CD14-positive monocyte (primary cell): ENCODE measurements at regions not wholly inside any gene's neighbourhood (a gene's known extent, or its start where the extent isn't known, plus 50 kb on each side); places are given as distances from the start of the nearest gene placed in this dataset.

ENCODE experiments used
- DNase-seq, 3 donors: peaks; one replicate each; pipeline ENCODE4 v3.0.0-alpha.2; 2011 to 2022
- H2AFZ ChIP-seq: 2 replicates; pipeline ENCODE4 v1.6.0; 2012; ENCODE audit warnings: mild to moderate bottlenecking, low read depth, low read length, inconsistent platforms; ENCODE audit not compliant: insufficient read depth, poor library complexity, severe bottlenecking
- H3K27ac ChIP-seq, 2 donors: 1 replicate in 1 of 2; 2 replicates in 1 of 2; pipeline ENCODE4 v1.5.1; 2012 to 2013; ENCODE audit warnings: low read length in 2 of 2, control low read depth in 1 of 2, inconsistent platforms in 1 of 2, low read depth in 1 of 2, mild to moderate bottlenecking in 1 of 2
- H3K27me3 ChIP-seq, 2 donors: one replicate each; pipeline versions ENCODE4 v1.6.0 to v1.6.1; 2011 to 2013; ENCODE audit warnings: low read length in 2 of 2; ENCODE audit not compliant: control insufficient read depth in 2 of 2, insufficient read depth in 2 of 2
- H3K36me3 ChIP-seq, 2 donors: replicated peaks in 1 of 2; 1 replicate in 1 of 2; 2 replicates in 1 of 2; pipeline versions ENCODE4 v1.5.1 to v1.6.1; 2012 to 2013; ENCODE audit warnings: low read length in 2 of 2, control low read depth in 1 of 2, inconsistent platforms in 1 of 2, mild to moderate bottlenecking in 1 of 2; ENCODE audit not compliant: insufficient read depth in 2 of 2, control insufficient read depth in 1 of 2
- H3K4me1 ChIP-seq, 2 donors: 1 replicate in 1 of 2; 2 replicates in 1 of 2; pipeline versions ENCODE4 v1.5.1 to v1.6.1; 2012 to 2013; ENCODE audit warnings: low read length in 2 of 2, control low read depth in 1 of 2, inconsistent platforms in 1 of 2, mild to moderate bottlenecking in 1 of 2, moderate library complexity in 1 of 2; ENCODE audit not compliant: insufficient read depth in 2 of 2, control insufficient read depth in 1 of 2
- H3K4me2 ChIP-seq: replicated peaks from 2 replicates; pipeline ENCODE3; 2012; ENCODE audit warnings: low read length, moderate library complexity, mild to moderate bottlenecking; ENCODE audit not compliant: poor library complexity, severe bottlenecking; ENCODE audit errors: extremely low read depth
- H3K4me3 ChIP-seq, 3 experiments: fragments of 200-600 bp in 1 of 3; sonication (generic) in 1 of 3; replicated peaks in 1 of 3; 1 replicate in 2 of 3; 2 replicates in 1 of 3; pipeline ENCODE4 v1.5.1; 2011 to 2013; ENCODE audit warnings: low read length in 3 of 3, mild to moderate bottlenecking in 3 of 3, control low read depth in 2 of 3, low read depth in 2 of 3, inconsistent platforms in 1 of 3, moderate library complexity in 1 of 3
- H3K79me2 ChIP-seq: 2 replicates; pipeline ENCODE4 v1.6.0; 2012; ENCODE audit warnings: mild to moderate bottlenecking, control low read depth, inconsistent platforms, low read length, moderate library complexity; ENCODE audit not compliant: insufficient read depth
- H3K9ac ChIP-seq: 2 replicates; pipeline ENCODE4 v1.6.0; 2017; ENCODE audit warnings: low read length, mild to moderate bottlenecking; ENCODE audit not compliant: insufficient read depth, poor library complexity, severe bottlenecking
- H3K9me3 ChIP-seq, 2 donors: replicated peaks in 1 of 2; 1 replicate in 1 of 2; 2 replicates in 1 of 2; pipeline versions ENCODE4 v1.5.1 to v1.6.1; 2012 to 2013; ENCODE audit warnings: low read length in 2 of 2, control low read depth in 1 of 2; ENCODE audit not compliant: control insufficient read depth in 1 of 2, insufficient read depth in 1 of 2
- H4K20me1 ChIP-seq: 2 replicates; pipeline ENCODE4 v1.6.0; 2012; ENCODE audit warnings: mild to moderate bottlenecking, low read length, control low read depth, moderate library complexity; ENCODE audit not compliant: insufficient read depth
- H3K27ac Mint-ChIP-seq, 7 donors: one replicate each; pipeline ENCODE4 v1.8.0; 2020; ENCODE audit warnings: mild to moderate bottlenecking in 7 of 7, mixed read lengths in 7 of 7, moderate library complexity in 6 of 7, inconsistent platforms in 2 of 7
- H3K27me3 Mint-ChIP-seq, 3 donors: one replicate each; pipeline ENCODE4 v1.8.0; 2021 to 2022; ENCODE audit warnings: low read depth in 3 of 3, mild to moderate bottlenecking in 3 of 3, mixed read lengths in 3 of 3, moderate library complexity in 3 of 3, inconsistent platforms in 1 of 3
- H3K36me3 Mint-ChIP-seq, 2 donors: one replicate each; pipeline ENCODE4 v1.8.0; 2020; ENCODE audit warnings: mixed read lengths in 2 of 2, inconsistent platforms in 1 of 2, mild to moderate bottlenecking in 1 of 2
- H3K4me1 Mint-ChIP-seq: one replicate; pipeline ENCODE4 v1.8.0; 2020; ENCODE audit warnings: mild to moderate bottlenecking, mixed read lengths
- H3K4me3 Mint-ChIP-seq, 2 donors: one replicate each; pipeline ENCODE4 v1.8.0; 2020; ENCODE audit warnings: mild to moderate bottlenecking in 2 of 2, mixed read lengths in 2 of 2, moderate library complexity in 1 of 2
- H3K9me3 Mint-ChIP-seq, 7 donors: one replicate each; pipeline ENCODE4 v1.8.0; 2020 to 2022; ENCODE audit warnings: mixed read lengths in 7 of 7, mild to moderate bottlenecking in 6 of 7, moderate library complexity in 6 of 7, inconsistent platforms in 2 of 7
- WGBS: methylation state at CpG from one replicate; pipeline ENCODE4 v1.1.5; 2013; ENCODE audit warnings: missing lambda C conversion rate; ENCODE audit not compliant: insufficient coverage; 5-methylcytosine and 5-hydroxymethylcytosine counted together
- intact Hi-C, 2 donors: fragments of 100-400 bp; cut with micrococcal nuclease; formaldehyde crosslinking; loops; one replicate each; pipeline versions ENCODE4 v1.15.0 to v1.15.1; 2023
- TF ChIP-seq, protein P1 (sequence below): fragments of 200-600 bp; IDR thresholded peaks from one replicate; pipeline ENCODE4 v1.8.0; 2022; ENCODE audit warnings: antibody characterized with exemption, mild to moderate bottlenecking

DNA sequence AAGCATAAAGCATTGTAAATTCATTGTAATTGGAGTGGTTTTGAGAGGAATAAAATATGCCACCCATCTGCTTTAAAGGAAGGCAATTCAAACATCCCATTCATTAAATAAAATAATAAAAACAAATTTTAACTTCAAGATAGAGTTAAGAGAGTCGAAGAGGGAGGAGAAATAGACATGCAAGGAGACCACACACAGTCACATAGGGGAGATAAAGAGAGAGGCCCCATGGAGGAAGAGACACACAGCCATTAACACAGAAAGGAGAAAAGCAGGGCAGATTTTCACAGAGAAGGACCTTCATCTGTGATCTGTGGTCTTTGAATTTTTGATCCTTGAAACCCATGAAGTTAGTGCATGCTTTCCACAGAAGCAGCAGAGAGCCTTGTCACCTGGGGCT, 214.3 kb upstream of the TCF21 start:
- H3K27ac Mint-ChIP-seq: no peak overlapping the region
- WGBS: no CpG with 5 or more reads among the region's 1 CpG

DNA sequence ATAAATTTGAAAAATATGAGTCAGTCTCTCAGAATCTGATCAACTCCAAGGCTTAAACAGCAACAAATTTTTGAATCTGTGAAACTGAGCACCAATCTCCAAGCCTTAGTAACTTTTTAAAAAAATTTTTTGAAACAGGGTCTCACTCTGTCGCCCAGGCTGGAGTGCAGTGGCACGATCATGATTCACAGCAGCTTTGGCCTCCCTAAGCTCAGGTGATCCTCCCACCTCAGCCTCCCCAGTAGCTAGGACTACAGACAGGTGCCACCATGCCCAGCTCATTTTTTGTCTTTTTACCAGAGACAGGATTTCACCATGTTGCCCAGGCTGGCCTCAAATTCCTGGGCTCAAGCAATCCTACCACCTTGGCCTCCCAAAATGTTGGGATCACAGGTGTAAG, 207.9 kb upstream of the TCF21 start:
- H3K79me2 ChIP-seq: no peaks in the 10 kb centered on the region
- no peaks in the 10 kb centered on the region for H4K20me1 ChIP-seq
- H3K27ac Mint-ChIP-seq: no peak overlapping the region
- DNase-seq: no peak
- H3K9me3 Mint-ChIP-seq: peaks cover 0 to 2% (median 0%) of the 10 kb centered on the region in 7 donors
- peaks cover 0 to 3% (median 3%) of the 10 kb centered on the region in 3 donors for H3K27me3 Mint-ChIP-seq
- H3K27ac ChIP-seq: no peak overlapping the region
- no peaks in the 10 kb centered on the region for H3K27me3 ChIP-seq
- no peaks in the 10 kb centered on the region for H3K36me3 Mint-ChIP-seq
- no peak overlapping the region for H3K4me3 Mint-ChIP-seq
- no peaks in the 10 kb centered on the region for H3K4me1 ChIP-seq
- intact Hi-C loops: no loop called here
- H3K9ac ChIP-seq: no peak overlapping the region
- H3K36me3 ChIP-seq: no peaks in the 10 kb centered on the region
- no peak overlapping the region for H2AFZ ChIP-seq
- TF ChIP-seq, protein P1, sequence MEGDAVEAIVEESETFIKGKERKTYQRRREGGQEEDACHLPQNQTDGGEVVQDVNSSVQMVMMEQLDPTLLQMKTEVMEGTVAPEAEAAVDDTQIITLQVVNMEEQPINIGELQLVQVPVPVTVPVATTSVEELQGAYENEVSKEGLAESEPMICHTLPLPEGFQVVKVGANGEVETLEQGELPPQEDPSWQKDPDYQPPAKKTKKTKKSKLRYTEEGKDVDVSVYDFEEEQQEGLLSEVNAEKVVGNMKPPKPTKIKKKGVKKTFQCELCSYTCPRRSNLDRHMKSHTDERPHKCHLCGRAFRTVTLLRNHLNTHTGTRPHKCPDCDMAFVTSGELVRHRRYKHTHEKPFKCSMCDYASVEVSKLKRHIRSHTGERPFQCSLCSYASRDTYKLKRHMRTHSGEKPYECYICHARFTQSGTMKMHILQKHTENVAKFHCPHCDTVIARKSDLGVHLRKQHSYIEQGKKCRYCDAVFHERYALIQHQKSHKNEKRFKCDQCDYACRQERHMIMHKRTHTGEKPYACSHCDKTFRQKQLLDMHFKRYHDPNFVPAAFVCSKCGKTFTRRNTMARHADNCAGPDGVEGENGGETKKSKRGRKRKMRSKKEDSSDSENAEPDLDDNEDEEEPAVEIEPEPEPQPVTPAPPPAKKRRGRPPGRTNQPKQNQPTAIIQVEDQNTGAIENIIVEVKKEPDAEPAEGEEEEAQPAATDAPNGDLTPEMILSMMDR: no peak
- no peaks in the 10 kb centered on the region for H3K4me1 Mint-ChIP-seq
- WGBS: 77% methylated on average over 2 of the region's 2 CpGs
- no peak overlapping the region for H3K4me2 ChIP-seq
- no peak overlapping the region for H3K4me3 ChIP-seq
- no peaks in the 10 kb centered on the region for H3K9me3 ChIP-seq

More for the DNA sequence above, 214.3 kb upstream of the TCF21 start:
- no peaks in the 10 kb centered on the region for H3K36me3 ChIP-seq
- intact Hi-C loops: no loop called here
- H3K4me1 ChIP-seq: no peaks in the 10 kb centered on the region
- no peaks in the 10 kb centered on the region for H3K36me3 Mint-ChIP-seq
- no peak overlapping the region for H3K4me3 Mint-ChIP-seq
- H2AFZ ChIP-seq: no peak overlapping the region
- no peak for DNase-seq
- H3K27me3 Mint-ChIP-seq: peaks cover 1 to 3% (median 2%) of the 10 kb centered on the region in 3 donors
- no peaks in the 10 kb centered on the region for H3K9me3 ChIP-seq
- H3K4me3 ChIP-seq: no peak overlapping the region
- no peaks in the 10 kb centered on the region for H3K27me3 ChIP-seq
- TF ChIP-seq, protein P1: no peak
- no peaks in the 10 kb centered on the region for H4K20me1 ChIP-seq
- no peak overlapping the region for H3K4me2 ChIP-seq
- H3K27ac ChIP-seq: no peak overlapping the region
- H3K79me2 ChIP-seq: no peaks in the 10 kb centered on the region
- H3K9me3 Mint-ChIP-seq: peaks cover 0 to 2% (median 0%) of the 10 kb centered on the region in 7 donors
- no peaks in the 10 kb centered on the region for H3K4me1 Mint-ChIP-seq
- no peak overlapping the region for H3K9ac ChIP-seq
